ENCODE measurements at regions not wholly inside any gene's neighbourhood (a gene's known extent, or its start where the extent isn't known, plus 50 kb on each side); places are given as distances from the start of the nearest gene placed in this dataset.

GRCh38 chr17:77388384-77389306 is 247.9 kb downstream of the SEC14L1 start (continued):
- TF ChIP-seq AHDC1 (CRISPR knock-in tag; IDR thresholded peaks at IDR 0.05; ENCODE audit: borderline replicate concordance), result peak; percentile 30; the same call in 1 of the 2 replicates
- peak; percentile 28; the same call in 1 of the 2 replicates for TF ChIP-seq CREM (IDR thresholded peaks at IDR 0.05)
- no peak for TF ChIP-seq CREM (CRISPR knock-in tag; IDR thresholded peaks at IDR 0.05)
- no peak for TF ChIP-seq KLF12 (CRISPR knock-in tag; IDR thresholded peaks at IDR 0.05; ENCODE audit: borderline replicate concordance)
- TF ChIP-seq NR2F1 (CRISPR knock-in tag; IDR thresholded peaks at IDR 0.05), result peak; percentile 58 to 81
- TF ChIP-seq ZNF569 (CRISPR knock-in tag; IDR thresholded peaks at IDR 0.05; ENCODE audit: borderline replicate concordance), result no peak
- no peak for TF ChIP-seq TOE1 (CRISPR knock-in tag; IDR thresholded peaks at IDR 0.05)
- TF ChIP-seq POGZ (CRISPR knock-in tag; IDR thresholded peaks at IDR 0.05), result peak; percentile 39; the same call in 1 of the 2 replicates
- TF ChIP-seq AGO2 (optimal IDR thresholded peaks at IDR 0.05; ENCODE audit: low read depth, low read length), result peak; percentile 18
- 0 out of 2 replicates have a peak, but pooled peaks have one; percentile 51 for TF ChIP-seq ZNF691 (CRISPR knock-in tag; IDR thresholded peaks at IDR 0.05; ENCODE audit: borderline replicate concordance, low read depth)
- TF ChIP-seq RARA (CRISPR knock-in tag; IDR thresholded peaks at IDR 0.05), result peak; percentile 97
- peak; percentile 85; the same call in 1 of the 2 replicates for TF ChIP-seq ZNF556 (CRISPR knock-in tag; IDR thresholded peaks at IDR 0.05; ENCODE audit: borderline replicate concordance)
- peak; percentile 17; the same call in 1 of the 2 replicates for TF ChIP-seq ZNF276 (CRISPR knock-in tag; IDR thresholded peaks at IDR 0.05; ENCODE audit: low read depth)
- TF ChIP-seq TEAD3 (CRISPR knock-in tag; optimal IDR thresholded peaks at IDR 0.05; ENCODE audit: borderline replicate concordance), result peak; percentile 1
- TF ChIP-seq HNRNPK (IDR thresholded peaks at IDR 0.05; ENCODE audit: low read depth, low read length, poor library complexity, severe bottlenecking), result no peak
- peak; percentile 8; the same call in 1 of the 2 replicates for TF ChIP-seq MAZ (IDR thresholded peaks at IDR 0.05; ENCODE audit: borderline replicate concordance, low read depth, low read length)
- TF ChIP-seq MAZ (CRISPR knock-in tag; IDR thresholded peaks at IDR 0.05; ENCODE audit: low read depth), result no peak
- TF ChIP-seq ZNF513 (CRISPR knock-in tag; conservative IDR thresholded peaks at IDR 0.05), result 0 out of 2 replicates have a peak, but pooled peaks have one; percentile 27

All from HepG2 (cell line).